ENCODE measurements at regions not wholly inside any gene's neighbourhood (a gene's known extent, or its start where the extent isn't known, plus 50 kb on each side); places are given as distances from the start of the nearest gene placed in this dataset.

DNA sequence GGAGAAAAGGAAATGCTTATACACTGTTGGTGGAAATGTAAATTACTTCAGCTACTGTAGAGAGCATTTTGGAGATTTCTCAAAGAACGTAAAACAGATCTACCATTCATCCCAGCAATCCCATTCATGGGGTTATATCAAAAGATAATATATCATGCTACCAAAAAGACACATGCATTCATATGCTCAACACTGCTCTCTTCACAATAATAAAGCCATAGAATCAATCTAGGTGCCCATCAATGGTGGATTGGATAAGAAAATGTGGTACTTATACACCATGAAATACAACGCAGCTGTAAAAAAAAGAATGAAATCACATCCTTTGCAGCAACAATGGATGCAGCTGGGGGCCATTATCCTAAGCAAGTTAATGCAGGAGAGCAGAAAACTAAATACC is 1487.7 kb upstream of the SEL1L start:
- DNase-seq, result no peak

DNA sequence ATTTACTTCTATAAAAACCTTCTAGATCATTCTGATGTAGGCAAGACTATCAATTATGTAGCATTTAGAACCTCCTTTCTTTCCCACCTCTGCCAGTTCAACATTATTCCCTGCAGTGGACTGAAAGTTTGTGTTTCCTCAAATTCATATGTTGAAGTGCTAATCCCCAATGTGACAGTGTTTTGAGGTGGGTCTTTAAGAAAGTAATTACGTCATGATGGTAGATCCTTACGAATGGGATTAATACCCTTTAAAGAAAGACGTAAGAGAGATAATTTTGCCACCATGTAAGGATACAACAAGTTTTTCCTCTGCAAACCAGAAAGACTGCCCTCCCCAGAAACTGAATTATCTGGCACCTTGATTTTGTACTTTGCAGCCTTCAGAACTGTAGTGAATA is 1489.7 kb upstream of the SEL1L start:
- no peak for DNase-seq

DNA sequence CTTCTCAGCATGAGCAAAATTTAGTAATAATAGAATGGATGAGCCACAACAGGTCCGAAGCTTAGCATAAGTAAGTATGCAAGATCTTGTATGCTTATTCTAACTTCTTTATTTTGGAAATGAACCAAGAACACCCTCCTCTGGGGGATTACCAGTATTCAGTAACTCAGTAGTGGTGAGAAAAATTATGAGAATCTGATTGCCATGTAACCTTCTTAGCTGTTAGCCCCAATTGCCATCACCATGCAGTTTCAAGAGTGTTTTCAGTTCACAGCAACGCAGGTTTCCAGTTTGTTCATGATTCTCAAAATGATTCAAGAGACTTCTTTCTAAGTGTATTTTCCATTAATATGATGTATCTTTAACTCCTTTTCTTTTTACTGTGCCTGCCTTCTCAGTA is 1507.6 kb upstream of the SEL1L start:
- DNase-seq, result no peak

DNA sequence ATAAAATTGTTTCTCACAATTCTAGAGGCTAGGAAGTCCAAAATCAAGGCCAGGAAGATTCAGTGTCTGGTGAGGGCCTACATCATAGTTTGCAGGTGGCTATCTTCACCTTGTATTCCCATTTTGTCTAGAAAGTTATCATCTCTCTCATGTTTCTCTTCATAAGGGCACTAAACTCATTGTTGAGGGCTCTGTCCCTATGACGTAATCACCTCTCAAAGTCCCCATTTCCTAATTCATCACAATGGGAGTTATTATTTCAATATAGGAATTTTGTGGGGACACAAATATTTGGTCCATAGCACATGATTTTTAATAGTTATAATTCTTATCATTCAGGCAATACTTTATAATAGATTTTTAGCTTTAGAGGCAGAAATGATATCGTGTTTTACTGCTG is 1509.2 kb upstream of the SEL1L start:
- DNase-seq, result no peak

DNA sequence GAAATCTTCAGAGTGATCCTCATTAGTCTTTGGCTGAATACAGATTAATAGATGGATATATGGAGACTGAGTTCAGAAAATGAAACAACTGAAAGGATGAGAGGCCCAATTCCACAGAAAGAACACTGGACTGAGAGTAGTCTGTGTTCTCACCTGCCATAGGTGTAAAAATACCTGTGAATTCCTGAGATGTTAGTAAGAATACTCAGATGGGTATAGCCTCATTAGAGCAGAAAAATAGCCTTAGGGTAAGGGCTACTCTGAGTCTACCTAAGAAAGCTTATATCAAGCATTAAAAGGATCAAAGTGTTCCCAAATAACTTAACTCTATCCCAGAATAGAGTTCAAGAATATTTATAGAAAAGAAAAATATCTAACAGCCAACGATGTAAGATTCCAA is 1510.3 kb upstream of the SEL1L start:
- DNase-seq, result no peak

DNA sequence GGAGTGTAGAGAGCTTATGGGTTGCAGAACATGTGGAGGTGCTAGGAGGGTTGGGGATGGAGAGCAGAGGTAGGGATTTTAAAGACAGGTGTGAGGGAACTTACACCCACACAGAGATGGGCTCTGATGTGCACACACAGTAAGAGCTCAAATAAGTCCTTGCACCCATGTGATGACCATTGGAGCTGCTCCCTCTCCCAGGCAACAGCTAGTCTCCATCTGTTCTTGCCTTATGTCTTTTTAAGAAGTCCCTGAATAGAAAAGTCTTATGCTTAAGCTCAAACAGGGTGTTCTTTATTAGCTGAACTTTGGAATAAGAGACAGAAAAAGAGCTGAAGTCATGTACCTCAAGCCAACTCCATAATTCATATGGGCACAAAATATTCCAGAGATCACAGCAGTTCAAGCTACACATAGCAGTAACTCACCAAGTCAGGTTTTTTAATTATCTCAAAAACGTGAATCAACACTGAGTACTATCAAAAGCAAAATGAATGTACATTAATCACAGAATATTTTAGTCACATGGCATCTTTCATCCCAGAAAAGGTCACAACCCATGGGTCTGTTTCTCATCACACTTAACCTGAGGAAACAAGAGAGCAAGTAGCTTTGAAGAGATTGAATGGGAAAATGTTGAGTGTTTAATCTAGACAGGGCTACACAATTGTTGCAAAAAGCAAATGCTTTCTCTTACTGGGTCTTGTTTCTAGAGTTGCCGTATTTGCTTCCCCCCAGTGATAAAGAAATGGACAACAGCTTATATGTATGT is 1513.6 kb upstream of the SEL1L start:
- no peak for DNase-seq

DNA sequence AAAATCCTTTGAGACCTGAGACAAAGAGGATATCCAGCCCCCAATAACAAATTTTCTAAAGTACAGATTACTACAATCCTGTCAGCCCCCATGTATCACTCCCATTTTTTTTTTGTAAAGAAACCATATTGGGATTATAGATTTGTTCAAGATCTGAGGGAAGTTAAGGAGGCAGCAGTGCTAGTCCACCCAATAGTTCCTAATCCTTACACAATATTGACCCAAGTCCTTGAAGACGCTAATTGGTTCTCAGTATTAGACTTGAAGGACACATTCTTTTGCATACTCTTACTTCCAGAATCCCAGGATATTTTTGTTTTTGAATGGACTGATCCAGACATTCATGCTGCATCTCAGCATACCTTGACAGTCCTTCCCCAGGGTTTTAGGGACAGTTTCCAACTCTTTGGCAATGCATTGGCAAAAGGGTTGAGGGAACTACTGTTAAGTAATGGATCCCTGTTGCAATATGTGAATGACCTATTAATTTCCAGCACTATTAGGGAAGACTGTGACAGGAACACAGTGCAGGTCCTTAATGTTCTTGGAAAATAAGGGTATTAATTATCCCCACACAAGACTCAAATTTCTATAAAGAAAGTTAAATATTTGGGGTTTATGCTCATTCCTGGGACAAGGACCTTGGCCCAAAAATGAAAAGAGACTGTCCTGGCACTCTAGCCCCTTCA is 1519.5 kb upstream of the SEL1L start:
- DNase-seq, result no peak

DNA sequence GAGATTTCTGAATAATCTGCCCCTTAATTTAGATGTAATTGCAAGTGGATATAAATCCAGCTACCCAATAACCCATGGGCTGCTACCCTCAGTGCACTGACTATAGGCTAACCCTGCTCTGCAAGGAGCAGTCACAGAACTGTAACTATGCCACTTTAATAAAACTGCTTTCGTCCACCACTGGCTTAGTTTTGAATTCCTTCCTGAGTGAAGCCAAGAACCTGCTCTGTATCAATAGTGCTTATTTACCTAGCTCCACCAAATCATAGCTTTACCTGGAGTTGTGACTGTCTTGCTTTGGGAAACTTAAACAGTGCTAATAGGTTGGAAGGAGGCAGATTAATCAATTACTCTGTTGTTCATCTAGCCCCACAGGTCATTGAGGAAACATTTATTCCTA is 1524.4 kb upstream of the SEL1L start:
- DNase-seq, result no peak

DNA sequence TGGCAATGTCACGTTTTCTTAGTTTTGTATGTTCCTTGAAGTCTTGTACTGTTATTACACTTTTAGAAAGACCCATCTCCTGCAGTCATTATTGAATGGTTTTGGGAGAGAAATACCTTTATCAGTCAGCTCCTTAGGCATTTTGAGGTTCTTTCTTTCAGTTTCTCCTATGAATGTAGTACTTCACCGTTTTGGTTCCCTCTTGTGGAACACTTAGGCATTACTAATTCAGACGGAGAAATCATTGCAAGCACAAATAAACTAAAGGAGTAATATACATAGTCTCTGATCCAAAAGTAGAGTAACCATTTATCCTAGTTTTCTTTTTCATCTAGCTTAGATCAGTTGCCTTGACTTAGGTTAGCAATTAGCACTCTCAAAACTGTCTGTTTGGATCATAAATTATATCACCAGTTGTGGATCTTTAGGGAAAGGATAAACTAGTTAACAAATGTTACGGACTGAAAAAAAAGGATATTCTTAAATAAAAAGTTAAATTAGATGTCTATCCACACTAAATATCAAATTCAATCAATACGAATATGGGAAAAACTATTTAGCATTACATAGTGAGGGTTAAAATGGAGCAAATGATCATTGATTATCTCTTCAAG is 1538.3 kb upstream of the SEL1L start:
- DNase-seq, result no peak

DNA sequence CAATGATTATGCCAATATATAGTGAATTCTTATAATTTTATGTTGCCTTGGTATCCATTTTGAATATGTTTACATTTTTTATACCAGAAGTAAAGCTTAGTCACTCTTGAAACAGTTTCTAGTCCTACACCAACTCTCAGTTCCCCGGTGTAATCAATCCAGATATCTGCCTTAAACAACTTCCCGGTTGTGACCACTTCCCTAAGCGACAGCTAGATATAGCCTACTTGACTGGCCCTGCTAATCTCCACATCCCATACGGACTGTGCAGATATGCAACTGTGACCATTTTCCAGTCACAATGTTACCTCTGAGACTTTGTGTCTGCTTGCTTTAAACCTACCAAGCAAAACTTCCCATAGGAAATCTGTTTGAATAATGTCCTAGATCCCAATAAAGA is 1551.5 kb upstream of the SEL1L start:
- DNase-seq, result no peak

DNA sequence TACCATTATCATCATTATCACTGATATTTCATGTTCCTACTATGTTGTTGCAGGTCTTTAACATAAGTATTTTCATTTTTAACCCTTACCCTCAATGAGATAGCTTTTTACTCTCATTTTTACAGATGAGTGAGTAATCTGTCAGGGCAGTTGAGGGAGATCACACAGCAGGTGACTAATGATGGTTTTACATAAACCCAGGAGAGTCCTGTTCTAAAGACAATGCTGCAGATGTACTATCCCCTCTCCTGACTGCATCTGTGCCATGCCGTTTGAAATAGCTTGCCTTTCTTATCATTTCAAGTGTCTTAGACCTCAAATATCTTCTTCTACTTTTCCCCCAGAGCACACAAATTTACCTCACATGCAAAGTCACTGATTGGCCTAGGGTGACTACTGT is 1552.1 kb upstream of the SEL1L start:
- no peak for DNase-seq

DNA sequence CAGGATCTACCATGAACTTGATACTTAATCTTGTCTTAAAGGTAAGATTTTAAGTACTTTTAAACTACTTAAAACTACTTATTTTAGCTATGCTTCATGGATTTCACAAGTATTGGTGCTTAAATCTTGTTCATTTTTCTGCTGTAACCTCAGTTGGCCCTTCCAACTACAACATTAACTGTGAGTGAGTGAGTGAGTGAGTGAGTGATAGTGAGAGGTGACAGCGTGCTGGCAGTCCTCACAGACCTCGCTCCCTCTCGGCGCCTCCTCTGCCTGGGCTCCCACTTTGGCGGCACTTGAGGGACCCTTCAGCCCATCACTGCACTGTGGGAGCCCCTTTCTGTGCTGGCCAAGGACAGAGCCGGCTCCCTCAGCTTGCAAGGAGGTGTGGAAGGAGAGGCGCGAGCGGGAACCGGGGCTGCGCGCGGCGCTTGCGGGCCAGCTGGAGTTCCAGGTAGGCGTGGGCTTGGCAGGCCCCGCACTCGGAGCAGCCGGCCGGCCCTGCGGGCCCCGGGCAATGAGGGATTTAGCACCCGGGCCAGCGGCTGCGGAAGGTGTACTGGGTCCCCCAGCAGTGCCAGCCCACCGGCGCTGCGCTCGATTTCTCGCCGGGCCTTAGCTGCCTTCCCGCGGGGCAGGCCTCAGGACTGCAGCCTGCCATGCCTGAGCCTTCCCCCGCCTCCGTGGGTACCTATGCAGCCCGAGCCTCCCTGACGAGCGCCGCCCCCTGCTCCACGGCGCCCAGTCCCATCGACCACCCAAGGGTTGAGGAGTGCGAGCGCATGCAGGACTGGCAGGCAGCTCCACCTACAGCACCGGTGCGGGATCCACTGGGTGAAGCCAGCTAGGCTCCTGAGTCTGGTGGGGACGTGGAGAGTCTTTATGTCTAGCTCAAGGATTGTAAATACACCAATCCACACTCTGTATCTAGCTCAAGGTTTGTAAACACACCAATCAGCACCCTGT is 1558.6 kb upstream of the SEL1L start:
- peak; percentile 95 for DNase-seq

DNA sequence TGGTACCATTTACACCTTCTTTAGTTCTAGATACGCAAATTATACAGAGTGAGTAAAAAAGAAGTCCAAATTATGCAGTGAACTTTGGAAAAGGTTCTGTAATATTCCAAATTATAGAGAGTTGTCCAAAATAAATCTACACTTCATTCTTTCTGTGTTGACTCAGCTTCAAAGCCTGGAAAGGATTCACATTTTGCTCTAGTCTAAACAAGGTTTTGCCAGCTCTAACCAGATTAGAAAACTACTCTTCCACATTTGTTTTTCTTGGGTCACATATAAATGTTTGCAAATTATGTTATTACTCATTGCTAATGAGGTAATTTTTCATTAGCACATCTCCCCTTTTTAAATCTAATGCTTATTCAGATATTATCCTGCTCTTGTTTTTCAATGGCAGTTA is 1562.4 kb upstream of the SEL1L start:
- no peak for DNase-seq

DNA sequence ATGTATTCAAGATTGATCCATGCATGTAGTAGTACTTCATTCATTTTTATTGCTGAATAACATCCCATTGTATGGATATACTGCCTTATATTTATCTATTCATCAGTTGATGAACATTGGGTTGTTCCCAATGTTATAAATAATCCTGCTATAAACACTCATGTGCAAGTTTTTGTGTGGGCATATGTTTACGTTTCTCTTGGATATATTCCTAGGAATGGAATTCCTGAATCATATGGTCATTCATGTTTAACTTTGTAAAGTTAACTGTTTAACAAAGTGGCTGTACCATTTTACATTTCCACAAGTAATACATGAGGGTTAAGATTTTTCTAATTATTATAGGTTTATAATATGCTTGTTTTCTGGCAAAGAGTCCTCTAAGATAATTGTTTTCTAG is 1568.2 kb upstream of the SEL1L start:
- no peak for DNase-seq

DNA sequence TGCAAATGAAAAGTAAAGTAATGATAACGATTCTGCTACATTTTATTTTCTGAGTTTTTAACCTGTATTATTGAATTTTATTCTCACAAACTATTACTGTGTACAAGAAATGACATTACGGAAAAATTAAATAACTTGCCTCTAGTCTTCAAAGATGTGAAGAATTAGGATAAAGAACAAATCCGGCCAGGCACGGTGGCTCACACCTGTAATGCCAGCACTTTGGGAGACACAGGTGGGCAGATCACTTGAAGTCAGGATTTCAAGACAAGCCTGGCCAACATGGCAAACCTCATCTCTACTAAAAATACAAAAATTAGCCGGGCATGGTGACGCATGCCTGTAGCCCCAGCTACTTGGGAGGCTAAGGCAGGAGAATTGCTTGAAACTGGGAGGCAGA is 1584.4 kb upstream of the SEL1L start:
- DNase-seq, result no peak

DNA sequence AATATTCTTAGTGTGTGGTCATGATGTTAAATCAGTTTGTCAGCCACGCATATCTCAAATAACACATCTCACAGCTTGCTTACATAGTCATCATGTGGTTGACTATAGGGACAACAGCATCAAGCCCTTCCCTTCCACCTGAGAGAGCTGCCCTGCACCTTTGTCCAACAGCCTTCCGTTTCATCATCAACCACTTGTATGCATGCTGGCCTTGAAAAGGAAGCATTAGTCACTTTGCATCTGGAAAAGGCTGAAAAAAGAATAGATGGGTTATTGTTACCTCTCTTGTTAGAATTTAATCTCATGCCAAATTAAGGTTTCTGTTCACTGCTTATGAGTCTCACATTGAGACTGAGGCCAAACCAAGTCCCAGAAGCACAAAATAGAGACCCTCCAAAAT is 1586.5 kb upstream of the SEL1L start:
- no peak for DNase-seq

DNA sequence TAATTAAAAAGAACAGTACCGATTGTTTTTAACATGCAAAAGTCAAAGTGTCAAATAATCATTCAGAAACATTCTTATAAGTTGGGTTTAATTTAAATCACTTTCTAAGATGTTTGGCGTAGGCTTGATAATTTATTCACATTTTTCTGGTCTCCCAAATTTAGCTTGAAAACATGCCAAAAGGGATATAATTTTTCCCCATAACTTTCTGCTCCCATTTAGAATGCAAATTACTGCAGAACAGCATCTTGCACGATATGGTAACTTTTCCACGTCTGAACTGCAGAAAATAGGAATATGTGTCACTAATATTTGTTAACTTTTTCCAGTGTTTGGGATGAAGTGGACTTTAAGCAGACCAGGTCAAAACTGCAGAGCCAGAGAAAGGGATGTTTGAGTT is 1592.4 kb upstream of the SEL1L start:
- DNase-seq, result no peak

DNA sequence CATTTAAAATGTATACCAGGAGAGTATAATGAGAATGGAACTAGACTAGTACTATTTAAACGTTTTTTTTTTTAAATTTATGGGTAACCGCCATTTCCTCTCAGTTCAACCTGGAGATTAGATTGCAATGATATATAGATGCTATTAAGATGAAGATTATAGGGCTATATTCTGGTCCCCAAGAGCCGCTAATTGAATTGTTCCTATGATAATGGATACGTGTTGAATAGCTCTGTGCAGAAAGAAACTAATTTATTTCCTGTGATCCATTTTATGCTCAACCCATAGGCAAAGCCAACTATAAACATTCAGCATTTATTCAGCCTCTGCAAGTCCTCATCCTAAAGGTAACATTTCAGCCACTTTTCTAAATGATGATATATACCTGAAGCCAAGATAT is 1595.1 kb upstream of the SEL1L start:
- no peak for DNase-seq

DNA sequence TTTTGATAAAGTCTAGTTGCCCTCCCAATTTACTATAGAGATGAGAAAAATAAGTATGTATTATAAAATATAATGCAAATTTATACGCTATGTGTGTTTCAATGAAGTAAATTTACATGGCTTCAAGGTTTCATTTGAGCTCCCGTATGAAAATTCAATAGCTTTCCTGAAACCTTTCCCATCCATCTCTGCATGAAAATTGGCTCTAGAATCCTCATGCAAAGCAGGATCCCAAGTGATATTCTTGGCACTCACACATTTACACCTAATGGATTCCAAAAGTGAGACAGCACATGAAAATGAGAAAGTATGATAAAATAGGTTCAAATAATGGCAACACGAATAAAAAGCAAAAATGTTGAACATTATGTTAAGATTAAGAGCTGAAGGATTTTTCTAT is 1595.8 kb upstream of the SEL1L start:
- DNase-seq, result no peak

DNA sequence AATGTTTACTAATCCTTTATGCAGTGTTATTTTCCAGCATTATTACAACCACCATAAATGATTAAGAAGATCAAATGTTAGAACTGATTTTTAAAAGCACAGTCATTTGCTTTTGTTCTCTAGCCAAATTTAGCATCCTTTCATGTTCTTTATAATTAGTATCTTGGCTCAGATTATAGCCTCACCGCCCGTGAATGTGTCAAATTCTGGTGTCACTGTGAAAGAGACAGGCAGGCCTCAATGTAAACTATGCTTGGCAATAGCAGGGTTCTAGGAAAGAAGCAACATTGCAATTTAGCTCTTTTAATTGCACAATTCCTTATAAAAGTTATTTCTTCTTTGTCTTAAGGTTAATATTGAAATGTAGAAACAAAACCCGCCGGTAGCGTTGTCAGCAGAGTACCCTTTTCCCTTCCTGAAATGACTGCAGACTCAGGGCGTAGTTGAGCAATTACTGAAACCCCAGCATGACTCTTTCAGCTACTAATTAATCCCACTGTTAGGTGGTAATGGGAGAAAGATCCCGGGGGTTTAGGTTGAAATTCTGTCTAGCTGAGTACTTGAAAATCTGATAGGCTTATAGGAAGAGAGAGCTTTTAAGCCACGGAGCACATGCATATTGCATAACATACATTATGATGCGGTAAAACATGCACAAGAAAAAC is 1600.5 kb upstream of the SEL1L start:
- DNase-seq, result no peak

DNA sequence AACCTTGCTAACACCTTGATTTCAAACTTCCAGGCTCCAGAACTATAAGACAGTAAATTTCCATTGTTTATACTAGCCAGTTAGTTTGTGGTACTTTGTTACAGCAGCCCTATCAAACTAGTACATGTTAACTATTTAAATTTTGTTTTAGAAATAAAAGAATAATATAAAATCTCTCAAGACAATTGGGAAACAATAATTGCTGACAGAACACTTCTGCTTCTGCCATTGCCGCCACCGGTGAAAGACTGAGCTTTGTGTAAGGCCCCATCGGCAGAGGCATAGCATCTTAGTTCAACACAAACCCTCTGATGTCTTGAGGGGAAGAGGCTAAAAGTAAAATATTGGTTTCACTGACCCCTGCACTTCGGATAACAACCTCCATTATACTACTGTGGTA is 1607.1 kb upstream of the SEL1L start:
- DNase-seq, result no peak

DNA sequence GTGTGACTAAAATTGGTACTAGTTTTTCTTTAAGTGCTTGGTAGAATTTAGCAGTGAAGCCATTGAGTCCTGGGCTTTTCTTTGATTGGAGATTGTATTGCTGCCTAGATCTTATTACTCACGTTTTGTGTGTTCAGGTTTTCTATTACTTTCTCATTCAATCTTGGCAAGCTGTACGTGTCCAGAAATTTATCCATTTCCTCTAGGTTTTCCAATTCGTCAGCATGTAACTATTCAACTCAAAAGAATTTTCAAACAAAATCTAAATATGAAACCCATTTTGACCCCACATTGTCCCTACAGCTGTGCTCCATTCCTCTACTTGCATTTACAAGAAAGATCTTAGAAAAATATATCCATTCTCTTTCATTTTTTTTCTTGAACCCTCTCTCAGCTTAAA is 1613.4 kb upstream of the SEL1L start:
- no peak for DNase-seq

DNA sequence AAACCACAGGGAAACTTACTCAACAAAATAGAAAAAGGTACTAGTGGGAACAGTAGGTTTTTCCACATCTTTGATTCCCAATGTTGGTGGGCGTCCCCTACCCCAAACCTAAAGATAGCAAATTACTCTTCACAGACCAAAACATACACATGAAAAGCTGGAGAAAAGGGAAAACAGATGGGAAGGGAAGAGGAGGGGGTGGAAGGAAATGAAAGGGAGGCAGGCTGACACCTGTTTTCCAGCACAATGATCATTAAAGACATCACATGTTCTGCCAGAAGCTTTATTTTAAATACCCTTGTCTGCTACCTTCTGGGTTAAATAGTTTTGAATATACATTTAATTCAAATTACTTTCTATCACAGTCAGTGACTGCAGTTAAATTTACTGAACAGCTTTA is 1617.9 kb upstream of the SEL1L start:
- DNase-seq, result no peak
